SK-N-SH (cell line): ENCODE measurements at regions not wholly inside any gene's neighbourhood (a gene's known extent, or its start where the extent isn't known, plus 50 kb on each side); places are given as distances from the start of the nearest gene placed in this dataset.

Experiments
- CTCF ChIA-PET: fragments of 300-600, 350-600 bp; formaldehyde crosslinking; extraction: SDS; loops from one replicate; lab custom pipeline; 2021; lab: Yijun Ruan, JAX
- POLR2A ChIA-PET: fragments of 350-600 bp; sonication (Branson Sonifier 250); formaldehyde crosslinking; extraction: SDS; loops from one replicate; lab custom pipeline; 2020; ENCODE audit warnings: antibody characterized with exemption, inconsistent platforms; lab: Yijun Ruan, JAX
- DNase-seq: peaks from one replicate; pipeline ENCODE4 v3.0.0; 2012
- H2AFZ ChIP-seq: fragments of 200-600 bp; sonication (generic); 2 replicates; pipeline ENCODE4 v1.8.1; 2016; ENCODE audit warnings: antibody characterized with exemption, mild to moderate bottlenecking, low read depth
- H3F3A ChIP-seq: fragments of 200-600 bp; sonication (generic); replicated peaks from 2 replicates; pipeline ENCODE3; 2016; ENCODE audit warnings: antibody characterized with exemption, mild to moderate bottlenecking; ENCODE audit not compliant: insufficient read depth
- H3K27ac ChIP-seq, 2 experiments: fragments of 200-500 bp in 1 of 2; fragments of 200-600 bp in 1 of 2; sonication (Bioruptor generic) in 1 of 2; sonication (generic), shearing (Covaris generic) in 1 of 2; 2 replicates each; pipeline versions ENCODE4 v1.5.1 to v1.6.1; 2014 to 2016; ENCODE audit warnings: low read depth in 2 of 2, inconsistent platforms in 1 of 2, low read length in 1 of 2, mild to moderate bottlenecking in 1 of 2, mixed read lengths in 1 of 2
- H3K27me3 ChIP-seq: fragments of 200-600 bp; sonication (generic), shearing (Covaris generic); 2 replicates; pipeline ENCODE4 v1.6.1; 2016; ENCODE audit warnings: mixed run types; ENCODE audit not compliant: insufficient read depth
- H3K36me3 ChIP-seq, 2 experiments: fragments of 200-500 bp in 1 of 2; fragments of 200-600 bp in 1 of 2; sonication (Bioruptor generic) in 1 of 2; sonication (generic) in 1 of 2; replicated peaks in 1 of 2; 2 replicates each; pipeline versions ENCODE3 to v1.5.1; 2014 to 2016; ENCODE audit warnings: low read length in 1 of 2, mild to moderate bottlenecking in 1 of 2; ENCODE audit not compliant: insufficient read depth in 2 of 2, control insufficient read depth in 1 of 2
- H3K4me1 ChIP-seq, 2 experiments: fragments of 200-500 bp in 1 of 2; fragments of 200-600 bp in 1 of 2; sonication (Bioruptor generic) in 1 of 2; sonication (generic), shearing (Covaris generic) in 1 of 2; 2 replicates each; pipeline versions ENCODE4 v1.5.1 to v1.6.1; 2014 to 2016; ENCODE audit warnings: low read depth in 1 of 2, low read length in 1 of 2, mixed run types in 1 of 2; ENCODE audit not compliant: insufficient read depth in 2 of 2, control insufficient read depth in 1 of 2
- H3K4me2 ChIP-seq: fragments of 200-600 bp; sonication (generic), shearing (Covaris generic); 2 replicates; pipeline ENCODE4 v1.6.1; 2017; ENCODE audit warnings: mixed run types
- H3K4me3 ChIP-seq, 2 experiments: fragments of 200-500 bp in 1 of 2; fragments of 200-600 bp in 1 of 2; sonication (Bioruptor generic) in 1 of 2; sonication (generic), shearing (Covaris generic) in 1 of 2; 2 replicates each; pipeline versions ENCODE4 v1.5.1 to v1.8.1; 2014 to 2016; ENCODE audit warnings: low read depth in 2 of 2, inconsistent platforms in 1 of 2, low read length in 1 of 2, mild to moderate bottlenecking in 1 of 2, mixed read lengths in 1 of 2, moderate library complexity in 1 of 2
- H3K79me2 ChIP-seq: fragments of 200-600 bp; sonication (generic); 2 replicates; pipeline ENCODE4 v1.8.1; 2017; ENCODE audit warnings: mild to moderate bottlenecking; ENCODE audit not compliant: insufficient read depth
- H3K9ac ChIP-seq: fragments of 200-600 bp; sonication (generic); 2 replicates; pipeline ENCODE4 v1.6.1; 2017; ENCODE audit warnings: mixed run types
- H3K9me2 ChIP-seq: fragments of 200-600 bp; sonication (generic); 2 replicates; pipeline ENCODE4 v1.6.1; 2017; ENCODE audit warnings: mixed run types
- H3K9me3 ChIP-seq: fragments of 200-600 bp; sonication (generic); 2 replicates; pipeline ENCODE4 v1.6.1; 2017; ENCODE audit warnings: mixed run types, mild to moderate bottlenecking, moderate library complexity
- H4K20me1 ChIP-seq: fragments of 200-600 bp; sonication (generic); 2 replicates; pipeline ENCODE4 v1.6.1; 2017; ENCODE audit warnings: mild to moderate bottlenecking, mixed run types; ENCODE audit not compliant: insufficient read depth
- ELF1 ChIP-seq: IDR thresholded peaks from 2 replicates; pipeline ENCODE4 v1.4.0; 2012
- EP300 ChIP-seq, 2 experiments: IDR thresholded peaks; 2 replicates each; pipeline versions ENCODE4 v1.4.0 to v1.6.1; 2012; ENCODE audit warnings: borderline replicate concordance in 1 of 2, low read depth in 1 of 2, low read length in 1 of 2
- EZH2phosphoT487 ChIP-seq: fragments of 200-600 bp; sonication (generic); IDR thresholded peaks from 2 replicates; pipeline ENCODE4 v1.6.1; 2017; ENCODE audit warnings: low read depth, mixed run types, mild to moderate bottlenecking, antibody characterized with exemption, moderate library complexity, borderline replicate concordance
- FOSL2 ChIP-seq: IDR thresholded peaks from 2 replicates; pipeline ENCODE4 v1.4.0; 2012; ENCODE audit warnings: low read depth, mild to moderate bottlenecking, moderate library complexity, borderline replicate concordance
- GABPA ChIP-seq: IDR thresholded peaks from 2 replicates; pipeline ENCODE4 v1.4.0; 2012; ENCODE audit warnings: low read depth, mild to moderate bottlenecking
- GATA2 ChIP-seq: sonication (generic); formaldehyde crosslinking; IDR thresholded peaks from 2 replicates; pipeline ENCODE4 v1.5.0; 2020; ENCODE audit warnings: mild to moderate bottlenecking, missing genetic modification reagents
- JUND ChIP-seq: IDR thresholded peaks from 2 replicates; pipeline ENCODE4 v1.4.0; 2012
- MAX ChIP-seq: IDR thresholded peaks from 2 replicates; pipeline ENCODE4 v1.4.0; 2012; ENCODE audit warnings: low read depth
- MEF2A ChIP-seq: IDR thresholded peaks from 2 replicates; pipeline ENCODE4 v1.4.0; 2012; ENCODE audit warnings: low read depth, borderline replicate concordance
- NFIC ChIP-seq: IDR thresholded peaks from 2 replicates; pipeline ENCODE4 v1.4.0; 2012; ENCODE audit warnings: borderline replicate concordance
- NRF1 ChIP-seq: IDR thresholded peaks from 2 replicates; pipeline ENCODE4 v1.6.1; 2012; ENCODE audit warnings: low read depth, mild to moderate bottlenecking, low read length
- POLR2AphosphoS5 ChIP-seq: IDR thresholded peaks from 2 replicates; pipeline ENCODE4 v1.6.1; 2012; ENCODE audit warnings: low read depth, low read length
- RAD21 ChIP-seq: IDR thresholded peaks from 2 replicates; pipeline ENCODE4 v1.6.1; 2012; ENCODE audit warnings: mild to moderate bottlenecking, low read length
- RFX5 ChIP-seq: IDR thresholded peaks from 2 replicates; pipeline ENCODE4 v1.6.1; 2012; ENCODE audit warnings: mild to moderate bottlenecking, improper control_type of control experiment, low read length
- RXRA ChIP-seq: IDR thresholded peaks from 2 replicates; pipeline ENCODE4 v1.4.0; 2012; ENCODE audit warnings: low read depth, mild to moderate bottlenecking, borderline replicate concordance
- SIN3A ChIP-seq: IDR thresholded peaks from 2 replicates; pipeline ENCODE4 v1.6.1; 2012; ENCODE audit warnings: low read depth, mild to moderate bottlenecking, low read length, moderate library complexity, borderline replicate concordance
- SMC3 ChIP-seq: IDR thresholded peaks from 2 replicates; pipeline ENCODE4 v1.6.1; 2012; ENCODE audit warnings: low read depth, low read length, improper control_type of control experiment
- TEAD4 ChIP-seq: IDR thresholded peaks from 2 replicates; pipeline ENCODE4 v1.4.0; 2012; ENCODE audit warnings: mild to moderate bottlenecking, borderline replicate concordance; ENCODE audit not compliant: insufficient read depth
- YY1 ChIP-seq: IDR thresholded peaks from 2 replicates; pipeline ENCODE4 v1.4.0; 2012; ENCODE audit warnings: low read depth, mild to moderate bottlenecking
- ZBTB33 ChIP-seq: IDR thresholded peaks from 2 replicates; pipeline ENCODE4 v1.4.0; 2012; ENCODE audit warnings: low read depth, borderline replicate concordance
- WGBS: methylation state at CpG from one replicate; pipeline ENCODE4 v1.1.6; 2017; ENCODE audit warnings: low lambda C conversion rate; 5-methylcytosine and 5-hydroxymethylcytosine counted together
- TF ChIP-seq, protein P1 (sequence below): IDR thresholded peaks from 2 replicates; pipeline ENCODE4; 2012

DNA sequence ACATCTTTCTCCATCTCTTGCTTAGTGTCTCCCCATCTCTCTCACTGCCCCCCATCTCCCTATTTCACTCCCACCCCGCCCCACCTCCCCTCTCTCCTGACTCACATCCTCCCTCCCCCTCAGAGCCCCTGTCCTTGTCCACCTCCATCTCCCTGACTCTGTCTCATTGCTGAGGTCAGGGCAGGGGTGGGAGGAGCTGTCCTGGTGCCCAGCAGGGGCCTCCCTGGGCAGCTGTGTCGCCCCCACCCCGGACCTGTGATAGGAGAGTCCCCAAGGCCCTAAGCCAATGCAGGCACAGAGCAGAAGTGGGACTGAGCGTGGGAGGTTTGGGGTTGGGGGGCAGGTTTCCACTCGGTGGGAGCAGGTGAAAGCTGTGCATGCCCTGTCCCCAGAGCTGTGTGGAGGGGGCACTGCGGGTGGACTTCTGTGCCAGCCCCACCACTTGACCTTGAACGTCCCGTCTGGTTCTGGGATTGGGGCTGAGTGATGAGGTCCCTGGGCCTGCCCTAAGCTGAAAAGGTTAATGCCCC is 210.8 kb downstream of the TBC1D2B start:
- Histone ChIP-seq H4K20me1 (no peaks in the 10 kb centered on the region), H3K36me3 (no peaks in the 10 kb centered on the region), H3K9ac (no peak overlapping the region), H3K9me3 (no peaks in the 10 kb centered on the region), H3K9me2 (no peaks in the 10 kb centered on the region), H3K79me2 (no peaks in the 10 kb centered on the region), H3K27me3 (no peaks in the 10 kb centered on the region), H3F3A (no peaks in the 10 kb centered on the region), H2AFZ (no peak overlapping the region), H3K4me3 (no peak overlapping the region), H3K27ac (no peak overlapping the region), H3K4me1 (peaks cover 3 to 7% of the 10 kb centered on the region in 2 experiments; a peak in 3 of 4 replicates), H3K4me2 (no peak overlapping the region)
- WGBS = 62% methylated on average over 5 of the region's 8 CpGs
- ChIA-PET POLR2A (no interaction called here), CTCF (interaction anchor here (1.0 to 1.1 kb wide), 2 partner anchors 9 to 233 kb away, joined by 3 read pairs; no protein-coding TSS in a partner anchor)
- TF ChIP-seq POLR2AphosphoS5 (no peak), JUND (no peak), MAX (no peak)
- no peak for DNase-seq

DNA sequence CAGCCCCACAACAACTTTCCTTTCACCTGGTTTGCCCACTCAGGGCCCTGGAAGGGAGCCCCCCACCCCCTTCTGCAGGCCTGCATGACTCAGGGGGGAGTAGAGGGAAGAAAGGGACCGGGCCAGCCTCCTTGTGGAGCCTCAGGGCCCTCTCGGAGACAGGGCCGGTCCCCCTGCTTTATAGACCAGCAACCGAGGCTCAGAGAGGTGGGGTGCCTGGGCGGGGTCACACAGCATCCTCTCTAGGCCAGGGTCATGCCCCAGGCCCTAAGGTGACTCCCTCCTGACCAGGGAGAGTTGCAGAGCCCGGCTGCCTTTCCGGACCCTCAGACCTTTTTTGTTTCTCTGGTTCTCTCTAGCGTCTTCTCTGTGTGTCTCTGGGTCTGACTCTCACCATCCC is 211.3 kb downstream of the TBC1D2B start:
- H4K20me1 ChIP-seq = no peaks in the 10 kb centered on the region
- no peak overlapping the region for H3K4me3 ChIP-seq
- no peaks in the 10 kb centered on the region for H3K9me2 ChIP-seq
- POLR2A ChIA-PET = no interaction called here
- H3K27me3 ChIP-seq = no peaks in the 10 kb centered on the region
- WGBS = 52% methylated on average over 8 of the region's 8 CpGs
- no peaks in the 10 kb centered on the region for H3K9me3 ChIP-seq
- no peaks in the 10 kb centered on the region for H3K79me2 ChIP-seq
- H3F3A ChIP-seq = no peaks in the 10 kb centered on the region
- H3K4me1 ChIP-seq = peaks cover 3 to 7% of the 10 kb centered on the region in 2 experiments; a peak in 3 of 4 replicates
- H3K27ac ChIP-seq = no peak overlapping the region
- no peak for TF ChIP-seq GATA2
- no peak for TF ChIP-seq SMC3
- TF ChIP-seq POLR2AphosphoS5 = no peak
- no peak for TF ChIP-seq NFIC
- TF ChIP-seq ELF1 = no peak
- TF ChIP-seq YY1 = no peak
- TF ChIP-seq, protein P1, sequence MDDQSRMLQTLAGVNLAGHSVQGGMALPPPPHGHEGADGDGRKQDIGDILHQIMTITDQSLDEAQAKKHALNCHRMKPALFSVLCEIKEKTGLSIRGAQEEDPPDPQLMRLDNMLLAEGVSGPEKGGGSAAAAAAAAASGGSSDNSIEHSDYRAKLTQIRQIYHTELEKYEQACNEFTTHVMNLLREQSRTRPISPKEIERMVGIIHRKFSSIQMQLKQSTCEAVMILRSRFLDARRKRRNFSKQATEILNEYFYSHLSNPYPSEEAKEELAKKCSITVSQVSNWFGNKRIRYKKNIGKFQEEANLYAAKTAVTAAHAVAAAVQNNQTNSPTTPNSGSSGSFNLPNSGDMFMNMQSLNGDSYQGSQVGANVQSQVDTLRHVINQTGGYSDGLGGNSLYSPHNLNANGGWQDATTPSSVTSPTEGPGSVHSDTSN = no peak
- TF ChIP-seq TEAD4 = no peak
- no peak for TF ChIP-seq NRF1
- no peak for TF ChIP-seq GABPA
- no peak for TF ChIP-seq ZBTB33
- no peak for TF ChIP-seq MAX
- TF ChIP-seq SIN3A = no peak
- no peak for TF ChIP-seq MEF2A
- TF ChIP-seq FOSL2 = no peak
- TF ChIP-seq RXRA = no peak
- TF ChIP-seq RFX5 = no peak
- TF ChIP-seq RAD21 = no peak
- TF ChIP-seq EP300 (IDR thresholded peaks at IDR 0.05; ENCODE audit: borderline replicate concordance in 1 of 2, low read depth in 1 of 2, low read length in 1 of 2) = no peak
- TF ChIP-seq EZH2phosphoT487 = no peak
- no peaks in the 10 kb centered on the region for H3K36me3 ChIP-seq
- DNase-seq = no peak
- H3K4me2 ChIP-seq = no peak overlapping the region
- H3K9ac ChIP-seq = no peak overlapping the region
- H2AFZ ChIP-seq = no peak overlapping the region
- CTCF ChIA-PET = interaction anchor here (1.0 kb wide), 1 partner anchor 232 kb away, joined by 3 read pairs; no protein-coding TSS in a partner anchor
